HCT116 (cell line): ENCODE measurements at regions not wholly inside any gene's neighbourhood (a gene's known extent, or its start where the extent isn't known, plus 50 kb on each side); places are given as distances from the start of the nearest gene placed in this dataset.
"Not testable (repeated sequence)": the region's sequence is repeated elsewhere in the genome, so short reads cannot be mapped to it uniquely, and the experiment has no call there.

ENCODE experiments used
- CBX3 ChIP-seq: IDR thresholded peaks from 2 replicates; pipeline ENCODE4 v1.6.1; 2012; ENCODE audit warnings: low read depth
- POLR2A ChIP-seq: IDR thresholded peaks from 2 replicates; pipeline ENCODE4 v1.7.0; 2011; ENCODE audit warnings: borderline replicate concordance; ENCODE audit not compliant: insufficient read depth, insufficient read length; ENCODE audit errors: extremely low read depth
- POLR2AphosphoS5 ChIP-seq: IDR thresholded peaks from 2 replicates; pipeline ENCODE4 v1.6.1; 2011; ENCODE audit warnings: mild to moderate bottlenecking, low read depth, low read length, moderate library complexity
- RAD21 ChIP-seq: IDR thresholded peaks from 2 replicates; pipeline ENCODE4 v1.6.1; 2012; ENCODE audit warnings: low read depth, mild to moderate bottlenecking
- ZNF274 ChIP-seq: fragments of 200-500 bp; sonication (Bioruptor generic); IDR thresholded peaks from 2 replicates; pipeline ENCODE4 v1.6.1; 2014; ENCODE audit warnings: mild to moderate bottlenecking, low read depth, low read length, inconsistent platforms
- TF ChIP-seq, protein P1 (sequence below), 3 experiments: fragments of 200-600 bp in 1 of 3; sonication (generic) in 1 of 3; IDR thresholded peaks in 2 of 3; conservative IDR thresholded peaks in 1 of 3; 2 replicates each; pipeline ENCODE4 v1.5.1; 2012 to 2017; ENCODE audit warnings: low read depth in 2 of 3, low read length in 2 of 3, antibody characterized with exemption in 1 of 3, borderline replicate concordance in 1 of 3, control low read depth in 1 of 3, mild to moderate bottlenecking in 1 of 3, mixed read lengths in 1 of 3, mixed run types in 1 of 3, moderate library complexity in 1 of 3; ENCODE audit not compliant: insufficient read depth in 1 of 3
- TF ChIP-seq, protein P2 (sequence below): IDR thresholded peaks from 2 replicates; pipeline ENCODE4 v1.6.1; 2012

DNA sequence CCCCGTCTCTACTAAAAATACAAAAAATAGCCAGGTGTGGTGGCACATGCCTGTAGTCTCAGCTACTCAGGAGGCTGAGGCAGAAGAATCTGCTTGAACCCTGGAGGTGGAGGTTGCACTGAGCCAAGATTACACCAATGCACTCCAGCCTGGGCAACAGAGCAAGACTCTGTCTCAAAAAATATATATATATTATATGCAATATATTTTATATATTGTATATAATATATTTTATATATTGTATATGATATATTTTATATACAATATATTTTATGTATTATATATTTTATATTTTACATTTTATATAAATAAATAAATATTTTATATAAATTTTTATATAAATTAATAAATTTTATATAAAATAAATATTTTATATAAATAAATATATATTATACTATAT, 140.2 kb upstream of the ATP11B start:
- TF ChIP-seq, protein P1, sequence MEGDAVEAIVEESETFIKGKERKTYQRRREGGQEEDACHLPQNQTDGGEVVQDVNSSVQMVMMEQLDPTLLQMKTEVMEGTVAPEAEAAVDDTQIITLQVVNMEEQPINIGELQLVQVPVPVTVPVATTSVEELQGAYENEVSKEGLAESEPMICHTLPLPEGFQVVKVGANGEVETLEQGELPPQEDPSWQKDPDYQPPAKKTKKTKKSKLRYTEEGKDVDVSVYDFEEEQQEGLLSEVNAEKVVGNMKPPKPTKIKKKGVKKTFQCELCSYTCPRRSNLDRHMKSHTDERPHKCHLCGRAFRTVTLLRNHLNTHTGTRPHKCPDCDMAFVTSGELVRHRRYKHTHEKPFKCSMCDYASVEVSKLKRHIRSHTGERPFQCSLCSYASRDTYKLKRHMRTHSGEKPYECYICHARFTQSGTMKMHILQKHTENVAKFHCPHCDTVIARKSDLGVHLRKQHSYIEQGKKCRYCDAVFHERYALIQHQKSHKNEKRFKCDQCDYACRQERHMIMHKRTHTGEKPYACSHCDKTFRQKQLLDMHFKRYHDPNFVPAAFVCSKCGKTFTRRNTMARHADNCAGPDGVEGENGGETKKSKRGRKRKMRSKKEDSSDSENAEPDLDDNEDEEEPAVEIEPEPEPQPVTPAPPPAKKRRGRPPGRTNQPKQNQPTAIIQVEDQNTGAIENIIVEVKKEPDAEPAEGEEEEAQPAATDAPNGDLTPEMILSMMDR (IDR thresholded peaks at IDR 0.05 in 2 of 3, conservative IDR thresholded peaks at IDR 0.05 in 1 of 3; ENCODE audit: borderline replicate concordance in 1 of 3, insufficient read depth in 1 of 3, low read depth in 2 of 3, low read length in 2 of 3) = not testable (repeated sequence)
- not testable (repeated sequence) for TF ChIP-seq CBX3, ZNF274, RAD21, POLR2AphosphoS5, POLR2A
- TF ChIP-seq, protein P2, sequence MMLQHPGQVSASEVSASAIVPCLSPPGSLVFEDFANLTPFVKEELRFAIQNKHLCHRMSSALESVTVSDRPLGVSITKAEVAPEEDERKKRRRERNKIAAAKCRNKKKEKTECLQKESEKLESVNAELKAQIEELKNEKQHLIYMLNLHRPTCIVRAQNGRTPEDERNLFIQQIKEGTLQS = not testable (repeated sequence)
